Kidney epithelial cell (primary cell): ENCODE measurements at regions not wholly inside any gene's neighbourhood (a gene's known extent, or its start where the extent isn't known, plus 50 kb on each side); places are given as distances from the start of the nearest gene placed in this dataset.

Experiments used
- DNase-seq: peaks from one replicate; pipeline ENCODE4 v3.0.0-alpha.2; 2010; ENCODE audit warnings: low read depth
- H3K27me3 ChIP-seq: 2 replicates; pipeline ENCODE4 v1.6.0; 2011; ENCODE audit warnings: low read length; ENCODE audit not compliant: control insufficient read depth, insufficient read depth
- H3K36me3 ChIP-seq: 2 replicates; pipeline ENCODE4 v1.5.1; 2011; ENCODE audit warnings: low read length; ENCODE audit not compliant: control insufficient read depth, insufficient read depth
- H3K4me3 ChIP-seq: 2 replicates; pipeline ENCODE4 v1.5.1; 2011; ENCODE audit warnings: low read depth, mild to moderate bottlenecking, control low read depth, low read length
- CTCF ChIP-seq: IDR thresholded peaks from 2 replicates; pipeline ENCODE4 v1.5.1; 2011; ENCODE audit warnings: mild to moderate bottlenecking, moderate library complexity, low read length, control low read depth, inconsistent platforms; ENCODE audit not compliant: insufficient read depth, poor library complexity, severe bottlenecking

DNA sequence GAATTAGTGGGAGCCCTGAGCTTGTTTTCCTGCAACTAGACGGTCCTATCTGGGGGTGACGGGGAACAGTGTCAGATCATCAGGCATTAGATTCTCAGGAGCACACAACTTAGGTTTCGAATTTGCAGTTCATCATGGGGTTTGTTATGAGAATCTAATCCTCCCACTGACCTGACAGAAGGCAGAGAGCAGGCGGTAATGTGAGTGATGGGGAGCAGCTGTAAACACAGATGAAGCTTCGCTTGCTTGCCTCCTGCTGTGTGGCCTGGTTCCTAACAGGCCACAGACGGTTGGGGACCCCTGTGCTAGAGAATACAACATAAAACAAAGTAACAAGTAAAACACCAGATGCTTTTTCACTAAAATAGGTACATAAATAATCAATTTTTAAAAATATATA lies 86.2 kb upstream of the BLTP1 start:
- no peaks in the 10 kb centered on the region for H3K27me3 ChIP-seq
- TF ChIP-seq CTCF: no peak
- no peaks in the 10 kb centered on the region for H3K36me3 ChIP-seq
- DNase-seq: no peak
- no peak overlapping the region for H3K4me3 ChIP-seq

- no peaks in the 10 kb centered on the region for H3K27me3 ChIP-seq
- TF ChIP-seq CTCF: no peak
- no peak for DNase-seq
- H3K4me3 ChIP-seq: no peak overlapping the region
- H3K36me3 ChIP-seq: no peaks in the 10 kb centered on the region
Measured at GRCh38 chr4:122065149-122065548, 87.0 kb upstream of the BLTP1 start.

- Histone ChIP-seq H3K27me3 (no peaks in the 10 kb centered on the region), H3K36me3 (no peaks in the 10 kb centered on the region), H3K4me3 (no peak overlapping the region)
- no peak for DNase-seq
- TF ChIP-seq CTCF: no peak
Measured at GRCh38 chr4:122053186-122053585, 98.9 kb upstream of the BLTP1 start.

DNA sequence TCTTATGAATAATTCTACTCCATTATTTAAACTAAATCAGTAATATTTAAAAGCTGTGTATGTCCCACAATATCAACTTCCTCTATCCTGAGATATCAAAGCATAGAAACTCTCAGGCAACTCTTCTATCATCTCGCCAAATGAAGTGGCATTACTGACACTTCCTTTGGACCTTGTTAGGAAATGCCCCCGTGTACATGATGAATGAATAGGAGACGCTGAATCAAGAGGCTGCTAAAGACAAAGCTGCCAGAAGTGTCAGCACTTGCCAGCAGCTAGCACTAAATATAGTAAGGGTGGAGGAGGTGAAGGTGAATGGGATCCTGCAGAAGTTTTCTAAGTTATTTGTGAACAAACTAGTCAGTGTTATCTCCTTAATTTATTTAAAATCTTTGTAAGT lies 99.5 kb upstream of the BLTP1 start:
- TF ChIP-seq CTCF: no peak
- H3K4me3 ChIP-seq: no peak overlapping the region
- H3K36me3 ChIP-seq: no peaks in the 10 kb centered on the region
- H3K27me3 ChIP-seq: no peaks in the 10 kb centered on the region
- DNase-seq: no peak

- Histone ChIP-seq H3K27me3 (no peaks in the 10 kb centered on the region), H3K4me3 (no peak overlapping the region), H3K36me3 (no peaks in the 10 kb centered on the region)
- DNase-seq: peak; percentile 5
- TF ChIP-seq CTCF: no peak
Measured at GRCh38 chr4:122050841-122051240, 99.0 kb upstream of the TRPC3 start.

DNA sequence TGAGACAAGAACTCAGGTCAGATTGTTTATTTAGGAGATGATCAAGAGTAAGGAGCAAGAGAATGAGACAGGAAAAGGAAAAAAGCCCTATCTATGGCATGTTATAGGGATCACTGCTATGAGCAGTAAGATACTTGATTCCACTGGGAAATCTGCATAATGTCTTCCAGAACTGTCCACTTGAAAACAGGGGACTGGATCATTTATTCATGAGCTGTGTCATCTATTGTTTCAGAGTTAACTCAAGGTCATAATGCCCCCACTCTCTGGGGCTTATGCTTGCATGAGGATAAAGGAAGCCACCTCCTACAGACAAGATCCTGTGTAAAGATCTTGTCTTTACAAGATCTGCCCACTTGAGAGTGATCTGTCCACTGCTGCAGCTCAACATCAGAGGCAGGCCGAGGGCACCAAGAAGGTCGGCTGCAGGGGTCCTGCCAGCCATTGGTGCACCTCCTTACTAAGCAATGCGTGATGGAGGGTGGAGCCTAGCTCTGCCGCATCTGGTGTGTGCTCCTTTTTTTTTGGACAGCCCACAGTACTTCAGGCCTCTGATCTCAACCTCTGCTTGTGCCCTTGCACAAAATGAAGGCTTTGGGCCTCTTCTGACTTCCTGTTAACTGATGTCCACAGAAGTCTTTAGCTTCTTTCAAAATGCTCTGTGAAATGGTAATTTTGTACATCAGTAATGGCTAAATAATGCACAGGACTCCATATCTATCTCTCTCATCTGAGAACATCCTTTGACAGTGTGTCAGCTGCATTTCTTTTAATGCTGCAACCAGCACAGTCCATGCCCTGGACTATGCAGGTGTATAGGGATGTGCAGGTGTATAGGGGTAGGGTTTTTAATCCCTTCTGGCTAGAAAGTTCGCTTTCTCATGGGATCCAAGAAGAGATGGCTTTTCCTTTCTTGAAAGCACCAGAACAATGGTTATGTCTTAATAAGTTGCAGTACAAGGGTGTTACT lies 95.9 kb upstream of the TRPC3 start:
- no peak for DNase-seq
- Histone ChIP-seq H3K27me3 (no peaks in the 10 kb centered on the region), H3K4me3 (no peak overlapping the region), H3K36me3 (no peaks in the 10 kb centered on the region)
- TF ChIP-seq CTCF: no peak
